WTC11 (cell line): ENCODE measurements at regions not wholly inside any gene's neighbourhood (a gene's known extent, or its start where the extent isn't known, plus 50 kb on each side); places are given as distances from the start of the nearest gene placed in this dataset.

ENCODE experiments used
- AFF4 ChIP-seq: sonication (generic); formaldehyde crosslinking; IDR thresholded peaks from 2 replicates; pipeline ENCODE4 v1.8.1; 2023; ENCODE audit warnings: mild to moderate bottlenecking, missing genetic modification reagents, borderline replicate concordance
- ATF2 ChIP-seq: sonication (generic); formaldehyde crosslinking; IDR thresholded peaks from 2 replicates; pipeline ENCODE4 v1.8.1; 2022; ENCODE audit warnings: low read depth, missing genetic modification reagents, borderline replicate concordance
- CREM ChIP-seq: sonication (generic); formaldehyde crosslinking; IDR thresholded peaks from 2 replicates; pipeline ENCODE4 v1.8.1; 2022; ENCODE audit warnings: mild to moderate bottlenecking, missing genetic modification reagents, moderate library complexity
- CTCF ChIP-seq: fragments of 200-600 bp; IDR thresholded peaks from 2 replicates; pipeline ENCODE4 v1.8.0; 2022; ENCODE audit warnings: antibody characterized with exemption
- ESRRA ChIP-seq: sonication (generic); formaldehyde crosslinking; IDR thresholded peaks from 2 replicates; pipeline ENCODE4 v1.8.1; 2022; ENCODE audit warnings: mild to moderate bottlenecking, missing genetic modification reagents, borderline replicate concordance
- ETV6 ChIP-seq: sonication (generic); formaldehyde crosslinking; IDR thresholded peaks from 2 replicates; pipeline ENCODE4 v1.8.1; 2022; ENCODE audit warnings: mild to moderate bottlenecking, missing genetic modification reagents
- GABPB1 ChIP-seq: sonication (generic); formaldehyde crosslinking; IDR thresholded peaks from 2 replicates; pipeline ENCODE4 v1.8.1; 2023; ENCODE audit warnings: mild to moderate bottlenecking, missing genetic modification reagents
- IRF2 ChIP-seq: sonication (generic); formaldehyde crosslinking; IDR thresholded peaks from 2 replicates; pipeline ENCODE4 v1.8.0; 2022; ENCODE audit warnings: low read depth, missing genetic modification reagents, borderline replicate concordance
- TCF7 ChIP-seq: sonication (generic); formaldehyde crosslinking; IDR thresholded peaks from 2 replicates; pipeline ENCODE4 v1.8.0; 2022; ENCODE audit warnings: mild to moderate bottlenecking, low read depth, missing genetic modification reagents, moderate library complexity
- TEAD4 ChIP-seq: sonication (generic); formaldehyde crosslinking; IDR thresholded peaks from 2 replicates; pipeline ENCODE4 v1.8.0; 2022; ENCODE audit warnings: mild to moderate bottlenecking, missing genetic modification reagents
- TP53 ChIP-seq: sonication (generic); formaldehyde crosslinking; IDR thresholded peaks from 2 replicates; pipeline ENCODE4 v1.8.1; 2023; ENCODE audit warnings: mild to moderate bottlenecking, missing genetic modification reagents
- USF2 ChIP-seq: sonication (generic); formaldehyde crosslinking; IDR thresholded peaks from 2 replicates; pipeline ENCODE4 v1.8.1; 2023; ENCODE audit warnings: mild to moderate bottlenecking, missing genetic modification reagents, moderate library complexity
- ZNF138 ChIP-seq: sonication (generic); formaldehyde crosslinking; conservative IDR thresholded peaks from 2 replicates; pipeline ENCODE4 v1.8.1; 2022; ENCODE audit warnings: mild to moderate bottlenecking, moderate library complexity, missing genetic modification reagents
- ZNF532 ChIP-seq: fragments of 250-450 bp; sonication (Bioruptor Pico); IDR thresholded peaks from 2 replicates; pipeline ENCODE4 v1.9.0; 2021; ENCODE audit warnings: mild to moderate bottlenecking, borderline replicate concordance

GRCh38 chr2:59312967-59313940, 1072.1 kb upstream of the FANCL start:
- TF ChIP-seq TEAD4 (no peak), TCF7 (CRISPR knock-in tag) (no peak), CTCF (no peak), TP53 (CRISPR knock-in tag) (no peak), IRF2 (CRISPR knock-in tag) (no peak), CREM (CRISPR knock-in tag) (no peak), ETV6 (no peak), ZNF138 (no peak), ZNF532 (no peak), ATF2 (no peak), GABPB1 (CRISPR knock-in tag) (no peak), ESRRA (CRISPR knock-in tag) (no peak), AFF4 (CRISPR knock-in tag) (no peak), USF2 (CRISPR knock-in tag) (no peak)
